ENCODE measurements at regions not wholly inside any gene's neighbourhood (a gene's known extent, or its start where the extent isn't known, plus 50 kb on each side); places are given as distances from the start of the nearest gene placed in this dataset.

GRCh38 chr6:66825539-66825938, 1118.5 kb upstream of the EYS start:
- DNase-seq (ENCODE audit: low spot score), result no peak

DNA sequence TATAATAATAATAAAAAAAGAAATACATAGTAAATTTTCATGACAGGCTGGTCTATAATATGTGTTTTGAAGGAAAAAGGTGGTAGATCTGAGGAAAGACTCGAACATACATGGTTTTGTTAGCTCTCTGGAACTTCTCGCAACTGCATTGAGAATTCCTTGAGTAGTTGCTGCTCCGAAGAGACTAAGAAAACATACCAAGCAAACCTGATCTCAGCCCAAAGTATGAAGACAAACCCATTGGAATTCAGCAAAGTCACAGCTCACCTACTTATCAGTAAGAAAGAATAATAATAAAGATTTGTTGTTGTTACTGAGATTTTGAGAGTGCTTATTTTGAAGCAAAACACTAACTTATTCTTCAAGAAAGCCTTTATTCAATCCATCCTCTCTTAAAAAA, 1107.1 kb upstream of the EYS start:
- DNase-seq (ENCODE audit: low spot score), result no peak

GRCh38 chr6:66808771-66809170, 1101.7 kb upstream of the EYS start:
- no peak for DNase-seq (ENCODE audit: low spot score)

DNA sequence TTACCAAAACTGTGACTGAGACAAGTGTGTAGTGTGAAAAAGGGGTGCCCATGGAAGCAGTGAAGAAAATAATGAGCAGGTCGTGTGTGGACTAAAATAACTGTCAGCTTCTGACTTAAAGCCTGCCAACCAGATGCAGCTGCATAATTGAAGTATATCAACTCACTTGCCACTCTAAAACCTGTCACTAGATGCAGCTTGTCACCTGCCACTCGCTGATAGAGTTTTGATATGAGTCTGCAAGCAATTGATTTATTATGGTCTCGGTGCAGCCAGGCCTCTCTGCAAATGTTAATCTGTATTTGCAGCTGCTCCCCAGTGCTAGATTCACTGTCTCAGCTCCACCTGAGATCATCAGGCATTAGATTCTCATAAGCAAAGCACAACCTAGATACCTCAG, 1090.0 kb upstream of the EYS start:
- DNase-seq (ENCODE audit: low spot score), result no peak

GRCh38 chr6:66788579-66788978, 1081.6 kb upstream of the EYS start:
- no peak for DNase-seq (ENCODE audit: low spot score)

DNA sequence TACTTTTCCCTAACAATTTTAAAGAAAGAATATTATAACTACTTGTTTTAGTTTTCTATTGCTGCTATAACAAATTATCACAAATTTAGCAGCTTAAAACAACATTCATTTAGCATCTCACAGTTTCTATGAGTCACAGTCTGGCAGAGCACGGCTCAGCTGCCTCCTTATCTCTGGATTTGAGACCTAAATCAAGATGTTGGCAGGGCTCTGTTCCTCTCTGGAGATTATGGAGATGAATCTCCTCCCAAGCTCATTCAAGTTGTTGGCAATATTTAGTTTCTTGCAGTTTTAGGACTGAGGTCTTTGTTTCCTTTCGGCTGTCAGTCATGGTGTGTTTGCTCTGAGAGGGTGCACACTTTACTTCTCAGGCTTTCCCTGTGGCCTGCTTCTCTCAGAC, 1065.8 kb upstream of the EYS start:
- DNase-seq (ENCODE audit: low spot score), result no peak

DNA sequence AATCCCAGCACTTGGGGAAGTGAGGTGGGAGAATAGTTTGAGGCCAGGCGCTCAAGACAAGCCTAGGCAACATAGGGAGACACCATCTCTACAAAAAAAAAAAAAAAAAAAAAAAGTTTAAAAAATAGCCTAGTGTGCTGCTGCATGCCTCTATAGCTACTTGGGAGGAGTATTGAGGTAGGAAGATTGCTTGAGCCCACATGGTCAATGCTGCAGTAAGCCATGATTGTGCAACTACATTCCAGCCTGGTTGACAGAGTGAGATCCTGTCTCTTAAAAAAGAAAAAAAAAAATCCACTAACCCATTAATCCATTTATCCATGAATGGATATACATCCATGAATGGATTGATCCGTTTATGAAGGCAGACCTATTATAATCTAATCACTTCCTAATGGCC, 1064.6 kb upstream of the EYS start:
- no peak for DNase-seq (ENCODE audit: low spot score)

- no peak for DNase-seq (ENCODE audit: low spot score)
Observed at GRCh38 chr6:66751630-66752029, 1044.6 kb upstream of the EYS start.

- no peak for DNase-seq (ENCODE audit: low spot score)
Observed at GRCh38 chr6:66740346-66740745, 1033.3 kb upstream of the EYS start.

- no peak for DNase-seq (ENCODE audit: low spot score)
Observed at GRCh38 chr6:66735106-66735890, 1028.3 kb upstream of the EYS start.

DNA sequence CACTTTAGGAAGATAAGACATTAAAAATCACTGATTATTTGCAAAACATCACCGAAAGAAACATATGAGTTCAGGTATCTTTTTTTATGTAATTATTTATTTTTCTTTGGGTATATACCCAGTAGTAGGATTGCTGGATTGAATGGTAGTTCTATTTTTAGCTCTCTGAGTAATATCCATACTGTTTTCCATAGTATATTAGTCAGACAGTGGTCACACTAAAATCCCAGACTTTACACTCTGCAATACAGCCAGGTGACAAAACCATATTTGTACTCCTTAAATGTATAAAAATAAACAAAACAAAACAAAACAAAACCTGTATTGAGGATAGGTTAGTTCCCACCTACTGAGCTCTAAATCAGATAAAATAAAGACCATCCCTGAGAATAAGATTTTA, 1024.3 kb upstream of the EYS start:
- no peak for DNase-seq (ENCODE audit: low spot score)

DNA sequence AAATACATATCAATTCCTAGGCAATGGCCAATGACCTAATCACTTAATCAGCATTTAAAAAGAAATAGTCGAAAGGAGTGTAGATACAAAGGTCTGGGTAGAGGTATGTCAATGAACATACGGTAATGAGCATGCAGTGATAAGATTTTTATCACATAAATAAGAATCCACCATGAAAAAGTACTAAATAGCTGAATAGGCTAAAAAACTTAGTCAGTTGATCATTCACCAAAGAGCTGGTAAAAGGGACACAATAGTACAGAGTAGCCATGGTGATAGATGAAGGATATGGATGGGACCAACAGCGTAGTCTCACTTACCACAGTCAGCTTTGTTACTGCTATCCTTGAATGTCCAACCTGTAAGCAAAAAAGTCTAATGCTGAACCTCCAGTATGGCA, 1018.6 kb upstream of the EYS start:
- DNase-seq (ENCODE audit: low spot score), result no peak

- no peak for DNase-seq (ENCODE audit: low spot score)
Observed at GRCh38 chr6:66717801-66718200, 1010.8 kb upstream of the EYS start.

DNA sequence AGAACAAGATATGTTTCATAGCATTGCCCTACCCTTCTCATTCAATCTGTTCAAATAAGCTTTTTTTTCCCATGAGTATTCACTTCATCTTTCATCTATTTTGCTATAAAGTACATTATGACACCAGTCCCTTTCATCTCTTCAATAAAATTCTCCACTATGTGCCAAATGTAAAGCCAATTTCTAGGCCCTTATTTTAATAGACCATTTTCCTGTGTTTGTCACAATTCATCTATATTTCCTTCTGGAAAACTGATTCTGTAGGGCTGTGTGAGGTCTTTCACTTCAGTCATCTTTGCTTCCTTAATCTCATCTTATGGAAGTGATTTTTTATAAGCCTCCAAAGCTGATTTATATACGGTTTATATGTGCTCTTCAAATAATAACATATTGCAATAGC, 992.4 kb upstream of the EYS start:
- DNase-seq (ENCODE audit: low spot score), result no peak

GRCh38 chr6:66689608-66690007, 982.6 kb upstream of the EYS start:
- no peak for DNase-seq (ENCODE audit: low spot score)

- no peak for DNase-seq (ENCODE audit: low spot score)
Observed at GRCh38 chr6:66687611-66688140, 980.6 kb upstream of the EYS start.

- no peak for DNase-seq (ENCODE audit: low spot score)
Observed at GRCh38 chr6:66675906-66676305, 968.9 kb upstream of the EYS start.

DNA sequence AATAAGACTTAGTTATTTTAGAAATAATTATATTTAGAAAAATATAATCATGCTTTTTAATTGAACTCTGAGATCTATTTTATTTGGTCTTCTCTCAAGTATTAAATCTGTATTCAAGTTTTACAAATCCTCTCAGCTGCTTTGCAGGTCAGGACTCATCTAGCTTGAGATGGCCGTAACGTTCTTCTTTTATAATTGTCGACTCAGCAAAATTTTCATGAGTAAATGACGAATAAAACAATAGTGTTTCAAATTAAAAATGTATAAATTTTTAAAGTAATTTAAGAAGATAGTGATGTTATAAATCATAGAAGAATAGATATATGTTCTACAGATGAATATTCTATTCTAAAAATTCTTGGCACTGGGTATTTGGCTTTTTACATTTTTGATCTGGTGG, 957.1 kb upstream of the EYS start:
- DNase-seq (ENCODE audit: low spot score), result no peak

- DNase-seq (ENCODE audit: low spot score), result no peak
Observed at GRCh38 chr6:66662721-66663507, 955.9 kb upstream of the EYS start.

DNA sequence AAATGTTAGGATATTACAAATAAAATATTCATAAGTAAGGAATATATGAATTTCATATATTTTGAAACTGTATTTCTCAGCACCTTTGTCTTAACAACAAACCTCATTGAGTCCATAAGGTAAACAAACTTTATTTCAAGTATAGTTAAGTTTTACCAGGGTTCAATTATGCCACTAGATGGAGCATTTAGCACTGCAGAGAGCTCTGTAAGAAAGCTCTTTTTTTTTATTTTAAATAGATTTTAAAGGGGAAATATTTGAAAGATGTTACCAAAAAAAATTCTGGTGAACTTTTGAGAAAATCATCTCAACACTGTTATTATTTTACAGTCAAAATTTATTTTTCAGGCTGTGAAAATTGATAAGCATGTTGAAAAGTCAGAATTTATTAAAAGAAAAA, 955.2 kb upstream of the EYS start:
- no peak for DNase-seq (ENCODE audit: low spot score)

GRCh38 chr6:66655420-66655819, 948.4 kb upstream of the EYS start:
- no peak for DNase-seq (ENCODE audit: low spot score)

GRCh38 chr6:66638518-66638917, 931.5 kb upstream of the EYS start:
- no peak for DNase-seq (ENCODE audit: low spot score)

DNA sequence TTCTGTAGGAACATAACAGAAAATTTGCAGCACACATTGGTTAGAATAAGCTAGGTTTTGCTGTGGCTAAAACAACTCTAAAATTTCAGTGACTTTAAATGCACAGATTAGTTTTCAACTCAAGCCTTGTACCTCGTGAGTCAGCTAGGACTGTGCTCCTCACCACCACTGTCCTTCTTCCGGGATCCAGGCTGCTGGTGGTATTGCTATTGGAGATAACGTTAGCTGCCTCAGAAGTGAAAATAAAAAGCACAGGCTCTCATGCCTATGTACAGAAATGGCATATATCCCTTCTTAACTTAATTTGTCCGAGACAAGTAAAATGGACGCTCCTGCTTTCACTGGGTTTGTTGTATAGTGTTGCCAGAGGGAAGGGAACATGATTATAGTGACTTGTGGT, 931.1 kb upstream of the EYS start:
- no peak for DNase-seq (ENCODE audit: low spot score)
